WTC11 (cell line): ENCODE measurements at regions not wholly inside any gene's neighbourhood (a gene's known extent, or its start where the extent isn't known, plus 50 kb on each side); places are given as distances from the start of the nearest gene placed in this dataset.

Source experiments
- ARID4B ChIP-seq: sonication (generic); formaldehyde crosslinking; IDR thresholded peaks from 2 replicates; pipeline ENCODE4 v1.8.0; 2023; ENCODE audit warnings: missing genetic modification reagents, mild to moderate bottlenecking, borderline replicate concordance
- CREB1 ChIP-seq: sonication (generic); formaldehyde crosslinking; IDR thresholded peaks from 2 replicates; pipeline ENCODE4 v1.8.0; 2023; ENCODE audit warnings: mild to moderate bottlenecking, missing genetic modification reagents
- CREM ChIP-seq: sonication (generic); formaldehyde crosslinking; IDR thresholded peaks from 2 replicates; pipeline ENCODE4 v1.8.1; 2022; ENCODE audit warnings: mild to moderate bottlenecking, missing genetic modification reagents, moderate library complexity
- CTCF ChIP-seq: fragments of 200-600 bp; IDR thresholded peaks from 2 replicates; pipeline ENCODE4 v1.8.0; 2022; ENCODE audit warnings: antibody characterized with exemption
- ELF4 ChIP-seq: sonication (generic); formaldehyde crosslinking; IDR thresholded peaks from 2 replicates; pipeline ENCODE4 v1.8.1; 2022; ENCODE audit warnings: low read depth, mild to moderate bottlenecking, moderate library complexity, missing genetic modification reagents
- FOXK1 ChIP-seq: sonication (generic); formaldehyde crosslinking; IDR thresholded peaks from 2 replicates; pipeline ENCODE4 v1.8.0; 2022; ENCODE audit warnings: mild to moderate bottlenecking, moderate library complexity, missing genetic modification reagents
- FOXP4 ChIP-seq: sonication (generic); formaldehyde crosslinking; IDR thresholded peaks from 2 replicates; pipeline ENCODE4 v1.8.0; 2022; ENCODE audit warnings: mild to moderate bottlenecking, missing genetic modification reagents
- NFYB ChIP-seq: sonication (generic); formaldehyde crosslinking; conservative IDR thresholded peaks from 2 replicates; pipeline ENCODE4 v1.8.0; 2022; ENCODE audit warnings: low read depth, missing genetic modification reagents
- NR2C2 ChIP-seq: sonication (generic); formaldehyde crosslinking; IDR thresholded peaks from 2 replicates; pipeline ENCODE4 v1.8.0; 2022; ENCODE audit warnings: mild to moderate bottlenecking, missing genetic modification reagents
- PRDM15 ChIP-seq: sonication (generic); formaldehyde crosslinking; IDR thresholded peaks from 2 replicates; pipeline ENCODE4 v1.8.0; 2022; ENCODE audit warnings: missing genetic modification reagents
- SP1 ChIP-seq: sonication (generic); formaldehyde crosslinking; conservative IDR thresholded peaks from 2 replicates; pipeline ENCODE4 v1.8.1; 2022; ENCODE audit warnings: missing genetic modification reagents
- USF2 ChIP-seq: sonication (generic); formaldehyde crosslinking; IDR thresholded peaks from 2 replicates; pipeline ENCODE4 v1.8.1; 2023; ENCODE audit warnings: mild to moderate bottlenecking, missing genetic modification reagents, moderate library complexity

- TF ChIP-seq FOXK1 = no peak
- no peak for TF ChIP-seq CREB1 (CRISPR knock-in tag)
- no peak for TF ChIP-seq SP1 (CRISPR knock-in tag)
- no peak for TF ChIP-seq NR2C2 (CRISPR knock-in tag)
- no peak for TF ChIP-seq CTCF
- no peak for TF ChIP-seq ELF4 (CRISPR knock-in tag)
- no peak for TF ChIP-seq FOXP4
- TF ChIP-seq CREM = no peak
- TF ChIP-seq PRDM15 (CRISPR knock-in tag) = no peak
- TF ChIP-seq USF2 (CRISPR knock-in tag) = no peak
- no peak for TF ChIP-seq NFYB (CRISPR knock-in tag)
- peak; percentile 70; the same call in 1 of the 2 replicates for TF ChIP-seq ARID4B (CRISPR knock-in tag)
Observed at GRCh38 chr11:109641549-109641948, 219.6 kb downstream of the C11orf87 start.
